ENCODE measurements at regions not wholly inside any gene's neighbourhood (a gene's known extent, or its start where the extent isn't known, plus 50 kb on each side); places are given as distances from the start of the nearest gene placed in this dataset.

DNA sequence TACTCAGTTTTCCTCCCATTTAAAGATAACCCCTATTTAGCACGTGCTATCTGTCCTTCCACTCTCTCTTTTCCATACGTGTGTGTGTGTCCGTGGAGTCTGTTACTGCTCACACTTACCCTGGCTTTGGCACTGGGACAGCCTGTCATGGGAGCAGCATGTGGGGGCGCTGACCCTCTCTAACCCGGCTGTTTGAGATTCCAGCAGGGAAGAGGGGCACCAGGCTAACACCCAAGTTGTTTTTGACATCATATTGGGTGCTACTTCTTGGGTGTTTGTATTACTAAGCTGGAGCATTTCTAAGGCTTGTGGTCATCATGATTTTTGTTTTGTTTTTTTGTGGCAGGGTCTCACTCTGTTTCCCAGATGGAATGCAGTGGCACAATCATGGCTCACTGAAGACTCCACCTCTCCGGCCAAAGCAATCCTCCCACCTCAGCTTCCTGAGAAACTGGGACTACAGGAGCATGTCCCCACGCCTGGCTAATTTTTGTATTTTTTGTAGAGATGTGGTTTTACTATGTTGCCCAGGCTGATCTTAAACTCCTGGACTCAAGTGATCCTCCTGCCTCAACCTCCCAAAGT, 56.9 kb upstream of the SIMC1 start:
- DNase-seq: no peak

DNA sequence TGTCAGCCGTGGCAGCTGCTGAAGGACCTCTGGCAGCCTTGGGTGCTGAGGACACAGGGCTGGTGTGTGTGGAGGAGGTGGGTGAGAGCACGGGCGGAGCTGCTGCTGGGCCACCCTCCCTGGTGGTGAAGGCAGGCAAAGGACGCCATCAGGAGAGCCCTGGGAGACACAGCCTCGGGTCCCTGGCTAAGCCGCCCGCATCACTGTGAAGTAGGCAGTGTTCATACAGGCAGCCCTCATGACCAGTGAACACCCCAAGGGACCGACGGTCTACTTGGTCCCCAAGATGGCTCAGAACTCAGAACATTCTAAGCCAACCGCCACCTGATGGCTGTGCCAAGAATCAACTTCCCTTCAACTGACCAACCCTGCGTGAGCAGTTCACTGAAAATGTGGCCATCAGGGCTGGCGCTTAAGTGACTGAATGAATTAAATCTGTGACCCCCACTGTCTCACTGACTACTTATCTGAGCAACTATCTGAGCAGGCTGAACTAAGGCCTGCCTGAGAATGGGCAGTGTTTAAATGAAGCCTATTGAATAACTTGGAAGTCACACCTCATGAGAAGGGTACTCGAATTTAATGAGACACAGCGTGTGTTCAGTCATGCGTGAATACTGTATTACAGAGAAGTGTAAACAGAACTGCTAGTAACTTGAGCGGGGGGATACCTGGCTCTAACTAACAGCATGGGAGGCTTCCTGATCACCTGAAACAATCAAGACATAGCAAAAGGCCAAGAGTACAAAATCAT, 54.7 kb upstream of the SIMC1 start:
- no peak for DNase-seq

DNA sequence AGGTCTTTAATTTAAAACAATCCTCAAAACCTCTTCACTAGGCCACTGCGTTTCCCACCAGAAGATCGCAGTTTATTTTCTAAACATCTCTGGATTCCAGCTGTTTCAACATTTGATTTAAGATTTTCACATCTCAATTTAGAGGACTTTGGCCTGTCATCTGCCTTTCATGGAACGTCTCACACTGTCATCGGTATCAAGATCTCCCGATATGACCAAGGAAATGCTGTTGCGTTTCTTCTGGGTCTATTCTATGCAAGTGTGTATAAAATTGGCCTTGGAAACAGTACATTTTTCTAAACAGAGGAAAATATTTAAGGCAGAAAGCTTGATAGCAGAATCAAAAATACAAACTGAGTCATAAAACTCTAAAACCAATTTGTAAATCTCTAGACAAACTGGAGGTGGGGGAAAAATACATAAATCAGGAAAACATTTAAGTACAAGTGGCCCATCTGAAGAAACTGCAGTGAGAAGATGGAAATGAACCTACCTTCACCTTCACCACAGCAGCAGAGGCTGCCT, 53.6 kb upstream of the SIMC1 start:
- DNase-seq: no peak

DNA sequence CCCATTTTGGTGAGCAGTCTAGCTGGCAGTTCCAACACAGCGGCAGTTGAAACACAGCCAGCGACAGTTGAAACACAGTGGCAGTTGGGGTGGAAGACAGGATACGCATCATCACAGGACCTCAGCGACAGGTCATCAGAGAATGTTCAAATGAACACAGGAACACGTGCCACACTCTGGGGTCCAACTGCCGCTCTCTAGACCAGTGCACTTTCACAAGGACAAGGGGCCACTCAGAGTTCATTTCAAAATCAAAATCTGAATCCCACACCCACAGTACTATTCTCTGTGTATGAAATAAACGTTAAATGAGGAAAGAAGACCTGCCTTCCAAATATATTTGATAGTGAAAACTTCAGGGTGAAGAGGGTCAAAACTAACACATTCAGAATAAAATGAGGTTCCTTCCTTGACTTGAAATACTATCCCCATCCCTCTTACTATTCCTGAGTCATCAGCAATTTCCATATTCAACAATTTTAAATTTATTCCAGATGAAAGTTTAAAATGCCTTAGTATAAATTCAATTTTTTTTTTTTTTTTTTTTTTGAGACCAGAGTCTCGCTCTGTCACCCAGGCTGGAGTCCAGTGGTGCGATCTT, 53.0 kb upstream of the SIMC1 start:
- no peak for DNase-seq

DNA sequence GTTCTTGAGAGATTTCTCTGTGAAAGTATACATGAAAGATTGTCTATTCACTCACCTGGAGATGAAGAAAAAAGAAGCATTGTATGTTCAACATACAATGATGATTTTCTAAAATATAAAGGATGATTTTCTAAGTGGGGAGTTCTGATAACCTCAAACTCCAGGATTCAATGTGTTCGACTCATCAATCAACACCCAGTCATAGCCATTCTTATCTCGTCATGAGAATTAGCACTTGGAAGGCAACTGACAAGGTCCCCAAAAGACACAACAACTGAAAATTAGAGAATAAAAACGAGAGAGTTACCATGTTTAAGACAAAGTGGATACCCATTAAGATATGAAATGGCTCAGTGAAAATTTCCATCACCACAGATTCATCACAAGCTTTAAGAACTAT, 52.1 kb upstream of the SIMC1 start:
- no peak for DNase-seq

DNA sequence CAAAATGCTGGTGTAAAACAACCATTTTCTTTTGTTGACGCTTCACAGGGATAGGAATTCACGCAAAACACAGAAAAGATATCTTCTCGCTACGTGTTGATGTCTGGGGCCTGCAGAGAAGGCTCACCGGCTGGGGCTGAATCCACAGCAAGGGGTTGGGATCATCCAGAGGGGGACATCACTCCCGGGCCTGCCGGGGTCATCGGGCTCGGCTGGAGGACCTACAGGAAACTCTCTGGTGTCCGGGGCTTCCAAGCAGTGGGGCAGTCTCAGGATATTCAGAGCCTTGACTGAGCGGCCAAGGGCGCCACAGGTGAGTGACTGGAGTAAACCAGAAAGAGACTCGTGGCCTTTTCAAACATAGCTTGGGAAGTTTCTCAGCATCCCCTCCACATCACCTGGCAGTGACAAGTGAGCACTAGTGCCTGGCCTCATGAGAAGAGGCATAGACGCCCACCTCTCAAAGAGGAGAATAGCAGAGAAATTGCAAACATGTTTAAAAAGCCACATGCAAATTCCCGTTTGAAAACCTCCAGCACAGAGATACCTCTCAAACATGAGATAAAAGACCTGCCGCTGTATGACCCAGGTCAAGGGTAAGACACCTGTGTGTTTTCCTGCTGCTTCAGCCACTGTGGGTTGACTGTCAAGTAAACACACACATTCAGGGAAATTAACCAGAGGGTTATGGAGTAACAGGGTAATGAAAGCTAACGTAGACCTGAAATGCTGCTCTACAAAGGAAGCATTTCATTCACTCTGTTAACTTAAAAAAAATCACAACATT, 50.8 kb upstream of the SIMC1 start:
- DNase-seq: no peak

DNA sequence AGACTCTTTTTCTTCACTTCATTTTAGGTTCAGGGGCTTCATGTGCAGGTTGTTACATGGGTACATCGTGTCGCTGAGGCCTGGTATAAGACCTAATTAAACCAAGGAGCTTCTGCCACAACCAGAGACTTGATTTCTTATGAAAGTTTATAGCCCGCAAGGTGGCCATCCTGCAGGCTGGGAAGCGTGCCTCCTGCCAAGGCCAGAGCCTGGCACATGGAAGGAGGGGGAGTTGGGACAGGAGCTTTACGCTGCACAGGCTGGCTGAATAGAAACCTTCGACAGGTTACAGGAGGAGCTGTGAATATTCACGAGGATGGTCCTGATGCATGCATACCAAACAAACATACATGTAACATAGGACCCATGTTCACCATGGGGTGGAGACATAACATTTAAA, 50.1 kb upstream of the SIMC1 start:
- no peak for DNase-seq
